HG03439 (cell line): ENCODE measurements at regions not wholly inside any gene's neighbourhood (a gene's known extent, or its start where the extent isn't known, plus 50 kb on each side); places are given as distances from the start of the nearest gene placed in this dataset.

Experiments used
- ATAC-seq: cut with Tn5 transposase; IDR thresholded peaks from one replicate; pipeline ENCODE4 v1.9.1; 2021; ENCODE audit warnings: mild to moderate bottlenecking, moderate library complexity; ENCODE audit not compliant: unreplicated experiment

DNA sequence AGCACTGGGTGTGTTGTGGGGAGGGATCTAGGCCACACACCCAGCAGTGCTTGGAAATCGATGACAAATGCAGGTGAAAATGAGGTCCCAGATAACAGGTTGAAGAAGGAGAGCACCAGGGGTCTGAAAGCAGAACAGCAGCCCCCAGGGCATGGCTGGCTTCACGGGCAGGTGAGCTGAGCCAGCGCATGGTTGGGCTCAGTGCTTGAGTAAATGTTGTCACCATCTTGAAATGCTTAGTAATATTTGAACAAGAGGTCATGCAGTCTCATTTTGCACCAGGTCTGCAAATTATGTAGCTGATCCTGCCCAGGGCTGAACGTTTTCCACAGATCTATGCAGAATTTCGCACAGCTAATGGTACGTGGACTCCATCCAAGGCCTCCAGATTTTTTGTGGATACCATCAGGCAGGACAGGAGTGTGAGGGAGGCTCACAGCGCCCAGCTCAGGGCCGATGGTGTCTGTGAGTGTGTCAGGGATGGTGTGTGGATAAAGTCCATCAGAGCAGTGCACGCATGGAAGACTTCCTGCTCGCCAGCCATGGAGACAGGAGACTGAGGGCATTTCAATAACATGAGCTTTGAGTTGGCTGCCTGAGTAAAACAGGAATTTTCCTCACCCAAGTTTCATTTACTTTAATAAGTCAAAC, 53.1 kb upstream of the SNX9 start:
- no peak for ATAC-seq

DNA sequence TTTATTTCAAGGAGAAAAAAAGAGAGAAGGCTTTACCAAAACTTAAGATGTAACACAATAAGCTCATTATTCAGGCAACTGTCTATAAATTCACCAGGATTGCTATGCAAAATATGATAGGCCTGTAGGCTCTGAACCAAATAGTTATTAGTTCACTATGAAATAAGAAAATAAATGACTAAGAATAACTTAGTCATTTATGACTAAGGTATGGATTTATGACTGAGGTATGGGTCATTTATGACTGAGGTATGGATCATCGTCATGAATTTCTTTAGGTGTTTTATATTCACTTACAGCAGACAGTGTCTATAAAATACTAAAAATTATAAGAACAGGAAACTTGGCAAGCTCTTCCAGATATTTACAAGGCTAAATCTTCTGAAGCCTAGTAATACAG, 52.1 kb upstream of the SNX9 start:
- ATAC-seq: no peak

DNA sequence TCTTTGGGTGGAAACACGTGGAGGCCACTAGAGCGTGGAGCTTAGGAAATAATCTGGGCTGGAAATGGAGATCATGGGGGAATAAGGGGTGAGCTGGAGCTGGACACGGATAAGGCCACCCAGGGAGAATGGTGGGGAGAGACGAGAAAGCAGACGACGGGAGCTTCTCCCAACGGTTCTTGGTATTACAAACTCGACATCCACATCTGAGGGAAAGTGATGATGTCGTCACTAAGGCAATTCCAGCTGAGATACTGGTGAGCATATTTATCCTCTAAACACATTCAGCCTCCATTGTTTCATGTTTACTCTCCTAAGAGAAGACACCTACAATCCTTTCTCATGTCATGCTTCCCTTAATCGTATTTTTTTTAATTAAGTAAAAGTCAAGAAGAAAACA, 50.2 kb upstream of the SNX9 start:
- ATAC-seq: no peak
